ENCODE measurements at regions not wholly inside any gene's neighbourhood (a gene's known extent, or its start where the extent isn't known, plus 50 kb on each side); places are given as distances from the start of the nearest gene placed in this dataset.

DNA sequence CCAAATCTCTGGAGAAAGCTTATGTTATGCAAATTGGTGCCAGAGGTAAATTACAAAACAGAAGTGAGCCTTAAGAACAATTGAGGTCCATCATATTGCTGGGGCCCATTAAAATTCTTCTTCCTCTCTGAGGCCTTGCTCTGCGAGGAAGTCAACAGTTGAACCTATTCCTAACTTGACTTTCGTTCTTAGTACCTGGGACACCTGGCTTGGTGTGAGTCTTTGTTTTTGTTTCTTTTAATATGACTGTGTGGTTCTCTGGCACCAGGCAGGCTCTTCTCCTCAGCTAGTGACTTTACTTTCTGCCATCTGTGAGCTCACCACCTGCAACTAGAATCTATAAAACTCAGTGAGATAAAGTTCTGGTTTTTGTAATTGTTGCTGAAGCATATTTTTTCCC is 120.4 kb downstream of the CBLN1 start:
- no peak for TF ChIP-seq POLR2A (IDR thresholded peaks at IDR 0.05)
- TF ChIP-seq, protein P1, sequence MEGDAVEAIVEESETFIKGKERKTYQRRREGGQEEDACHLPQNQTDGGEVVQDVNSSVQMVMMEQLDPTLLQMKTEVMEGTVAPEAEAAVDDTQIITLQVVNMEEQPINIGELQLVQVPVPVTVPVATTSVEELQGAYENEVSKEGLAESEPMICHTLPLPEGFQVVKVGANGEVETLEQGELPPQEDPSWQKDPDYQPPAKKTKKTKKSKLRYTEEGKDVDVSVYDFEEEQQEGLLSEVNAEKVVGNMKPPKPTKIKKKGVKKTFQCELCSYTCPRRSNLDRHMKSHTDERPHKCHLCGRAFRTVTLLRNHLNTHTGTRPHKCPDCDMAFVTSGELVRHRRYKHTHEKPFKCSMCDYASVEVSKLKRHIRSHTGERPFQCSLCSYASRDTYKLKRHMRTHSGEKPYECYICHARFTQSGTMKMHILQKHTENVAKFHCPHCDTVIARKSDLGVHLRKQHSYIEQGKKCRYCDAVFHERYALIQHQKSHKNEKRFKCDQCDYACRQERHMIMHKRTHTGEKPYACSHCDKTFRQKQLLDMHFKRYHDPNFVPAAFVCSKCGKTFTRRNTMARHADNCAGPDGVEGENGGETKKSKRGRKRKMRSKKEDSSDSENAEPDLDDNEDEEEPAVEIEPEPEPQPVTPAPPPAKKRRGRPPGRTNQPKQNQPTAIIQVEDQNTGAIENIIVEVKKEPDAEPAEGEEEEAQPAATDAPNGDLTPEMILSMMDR (IDR thresholded peaks at IDR 0.05) = no peak
